ENCODE measurements at regions not wholly inside any gene's neighbourhood (a gene's known extent, or its start where the extent isn't known, plus 50 kb on each side); places are given as distances from the start of the nearest gene placed in this dataset.

DNA sequence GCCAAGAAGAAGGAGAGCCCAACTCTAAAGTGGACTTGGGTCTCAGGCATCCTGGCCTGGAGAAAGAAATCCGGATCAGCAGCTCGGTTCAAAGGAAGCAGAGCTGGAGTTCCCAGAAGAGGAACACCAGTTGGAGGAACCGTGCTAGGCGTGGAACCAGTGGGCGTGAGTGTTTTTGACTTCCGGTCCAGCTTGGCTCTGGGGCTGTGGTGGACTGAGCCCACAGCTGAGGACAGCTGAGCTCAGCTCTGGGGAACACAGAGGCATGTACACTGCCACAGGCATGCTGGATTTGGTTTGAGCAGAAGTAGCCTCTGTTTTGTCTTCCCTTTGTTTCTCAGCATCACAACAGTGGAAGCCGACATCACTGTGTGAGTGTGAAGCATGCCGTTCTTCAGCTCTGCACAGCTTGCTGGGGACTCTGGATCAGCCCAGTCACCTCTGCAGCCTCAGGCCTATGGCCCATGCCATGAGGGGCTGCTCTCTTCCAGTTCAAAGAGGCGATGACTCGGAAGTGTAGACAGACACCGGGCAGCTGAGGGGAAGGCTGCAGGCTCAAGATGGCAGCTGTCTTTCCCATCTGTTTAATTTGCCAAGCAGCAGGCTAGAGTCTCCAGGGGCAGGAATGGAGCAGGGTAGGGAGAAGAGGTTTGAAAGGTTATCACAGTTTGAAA is 185.8 kb upstream of the UBE3A start:
- Histone ChIP-seq H3K9me3 (ENCODE audit: control insufficient read depth, low read length) (no peaks in the 10 kb centered on the region), H3K4me3 (ENCODE audit: extremely low read depth, insufficient read depth, low read length, poor library complexity, severe bottlenecking) (no peak overlapping the region), H3K36me3 (ENCODE audit: control insufficient read depth, insufficient read depth, low read length) (no peaks in the 10 kb centered on the region), H3K27ac (ENCODE audit: low read depth, low read length, severe bottlenecking) (no peak overlapping the region), H3K4me1 (ENCODE audit: control insufficient read depth, insufficient read depth, low read length, poor library complexity, severe bottlenecking) (peaks cover 3% of the 10 kb centered on the region)
- WGBS, 2 experiments (ENCODE audit: insufficient coverage in 2 of 2) = 84 to 88% methylated on average over 10 to 11 of the region's 11 CpGs

DNA sequence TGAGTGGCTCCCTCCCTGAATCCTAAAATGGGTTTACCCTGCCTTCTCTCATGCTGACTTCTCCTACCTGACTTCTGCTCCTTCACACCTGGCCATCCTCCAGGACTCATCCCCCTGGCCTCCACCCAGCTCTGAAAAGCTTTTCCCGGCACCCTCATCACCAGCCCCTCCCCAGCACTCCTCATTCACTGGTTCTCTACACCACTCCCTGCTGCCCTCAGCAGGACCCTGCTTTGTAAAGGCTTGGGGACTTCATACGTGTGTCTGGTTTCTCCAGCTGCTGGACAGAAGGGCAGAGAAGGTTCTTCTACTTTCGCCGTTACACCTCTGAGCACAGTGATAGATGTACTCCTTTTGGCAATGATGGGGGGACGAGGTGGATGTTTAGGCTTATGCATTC is 184.9 kb upstream of the UBE3A start:
- 66 to 73% methylated on average over 4 of the region's 5 CpGs for WGBS, 2 experiments (ENCODE audit: insufficient coverage in 2 of 2)
- H3K27ac ChIP-seq (ENCODE audit: low read depth, low read length, severe bottlenecking) = no peak overlapping the region
- no peak overlapping the region for H3K4me3 ChIP-seq (ENCODE audit: extremely low read depth, insufficient read depth, low read length, poor library complexity, severe bottlenecking)
- no peaks in the 10 kb centered on the region for H3K9me3 ChIP-seq (ENCODE audit: control insufficient read depth, low read length)
- H3K4me1 ChIP-seq (ENCODE audit: control insufficient read depth, insufficient read depth, low read length, poor library complexity, severe bottlenecking) = peaks cover 3% of the 10 kb centered on the region
- no peaks in the 10 kb centered on the region for H3K36me3 ChIP-seq (ENCODE audit: control insufficient read depth, insufficient read depth, low read length)

DNA sequence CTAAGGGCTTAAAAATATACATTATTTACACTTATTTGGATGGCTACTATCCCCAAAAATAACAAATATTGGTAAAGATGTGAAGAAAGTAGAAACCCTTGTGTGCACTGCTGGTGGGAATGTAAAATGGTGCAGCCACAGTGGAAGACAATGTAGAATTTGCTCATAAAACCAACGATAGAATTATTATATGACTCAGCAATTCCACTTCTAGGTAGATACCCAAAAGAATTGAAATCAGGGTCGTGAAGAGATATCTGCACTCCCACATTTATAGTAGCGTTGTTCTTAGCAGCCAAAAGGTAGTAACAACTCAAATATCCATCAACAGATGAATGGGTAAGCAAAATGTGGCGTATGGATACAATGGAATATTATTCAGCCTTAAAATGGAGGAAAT is 181.6 kb upstream of the UBE3A start:
- 89 to 100% methylated on average over 1 of the region's 4 CpGs for WGBS, 2 experiments (ENCODE audit: insufficient coverage in 2 of 2)
- Histone ChIP-seq H3K36me3 (ENCODE audit: control insufficient read depth, insufficient read depth, low read length) (no peaks in the 10 kb centered on the region), H3K27ac (ENCODE audit: low read depth, low read length, severe bottlenecking) (no peak overlapping the region), H3K4me1 (ENCODE audit: control insufficient read depth, insufficient read depth, low read length, poor library complexity, severe bottlenecking) (peaks cover 3% of the 10 kb centered on the region), H3K9me3 (ENCODE audit: control insufficient read depth, low read length) (no peaks in the 10 kb centered on the region), H3K4me3 (ENCODE audit: extremely low read depth, insufficient read depth, low read length, poor library complexity, severe bottlenecking) (no peak overlapping the region)

DNA sequence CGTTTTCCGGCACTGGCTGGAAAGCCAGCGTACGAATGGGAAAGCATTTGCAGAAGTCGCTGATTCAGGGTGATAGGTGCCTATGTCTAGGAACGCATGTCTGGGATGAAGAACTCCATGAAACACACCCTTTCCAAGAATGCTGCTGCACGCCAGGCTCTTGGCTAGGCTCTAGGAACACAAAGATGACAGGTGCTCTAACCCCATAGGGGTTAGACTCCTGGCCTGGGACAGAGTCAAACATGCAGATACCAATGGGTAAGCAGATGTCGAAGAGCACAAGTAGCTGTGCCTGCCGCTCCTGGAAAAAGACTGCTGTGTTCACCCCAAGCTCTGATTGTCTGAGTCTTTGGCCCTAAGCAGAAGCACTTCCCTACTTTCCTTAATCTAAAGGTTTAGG is 180.9 kb upstream of the UBE3A start:
- Histone ChIP-seq H3K27ac (ENCODE audit: low read depth, low read length, severe bottlenecking) (no peak overlapping the region), H3K4me1 (ENCODE audit: control insufficient read depth, insufficient read depth, low read length, poor library complexity, severe bottlenecking) (peaks cover 3% of the 10 kb centered on the region), H3K36me3 (ENCODE audit: control insufficient read depth, insufficient read depth, low read length) (no peaks in the 10 kb centered on the region), H3K9me3 (ENCODE audit: control insufficient read depth, low read length) (no peaks in the 10 kb centered on the region), H3K4me3 (ENCODE audit: extremely low read depth, insufficient read depth, low read length, poor library complexity, severe bottlenecking) (no peak overlapping the region)
- WGBS, 2 experiments (ENCODE audit: insufficient coverage in 2 of 2) = 93 to 97% methylated on average over 8 of the region's 9 CpGs

DNA sequence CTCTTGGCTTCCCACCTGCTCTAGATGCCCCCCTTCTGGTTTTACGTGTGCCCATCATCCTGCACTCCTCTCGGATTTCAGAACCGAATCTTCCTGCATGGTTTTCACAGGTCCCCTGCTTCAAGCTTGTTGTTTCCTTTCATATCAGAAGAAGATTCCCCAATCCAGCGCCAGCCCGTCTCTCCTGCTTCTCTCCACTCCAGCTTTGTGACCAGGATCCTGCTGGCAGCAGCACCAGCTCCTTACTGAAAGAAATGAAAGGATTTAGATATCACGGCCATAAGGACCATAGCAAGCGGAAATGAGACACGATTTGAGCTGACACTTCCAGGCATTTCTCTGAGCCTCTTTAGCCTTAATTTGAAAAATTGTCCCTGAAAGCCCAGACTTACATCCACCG is 180.3 kb upstream of the UBE3A start:
- WGBS, 2 experiments (ENCODE audit: insufficient coverage in 2 of 2) = 81 to 85% methylated on average over 7 to 9 of the region's 9 CpGs
- peaks cover 3% of the 10 kb centered on the region for H3K4me1 ChIP-seq (ENCODE audit: control insufficient read depth, insufficient read depth, low read length, poor library complexity, severe bottlenecking)
- H3K27ac ChIP-seq (ENCODE audit: low read depth, low read length, severe bottlenecking) = no peak overlapping the region
- no peak overlapping the region for H3K4me3 ChIP-seq (ENCODE audit: extremely low read depth, insufficient read depth, low read length, poor library complexity, severe bottlenecking)
- no peaks in the 10 kb centered on the region for H3K36me3 ChIP-seq (ENCODE audit: control insufficient read depth, insufficient read depth, low read length)
- H3K9me3 ChIP-seq (ENCODE audit: control insufficient read depth, low read length) = no peaks in the 10 kb centered on the region

DNA sequence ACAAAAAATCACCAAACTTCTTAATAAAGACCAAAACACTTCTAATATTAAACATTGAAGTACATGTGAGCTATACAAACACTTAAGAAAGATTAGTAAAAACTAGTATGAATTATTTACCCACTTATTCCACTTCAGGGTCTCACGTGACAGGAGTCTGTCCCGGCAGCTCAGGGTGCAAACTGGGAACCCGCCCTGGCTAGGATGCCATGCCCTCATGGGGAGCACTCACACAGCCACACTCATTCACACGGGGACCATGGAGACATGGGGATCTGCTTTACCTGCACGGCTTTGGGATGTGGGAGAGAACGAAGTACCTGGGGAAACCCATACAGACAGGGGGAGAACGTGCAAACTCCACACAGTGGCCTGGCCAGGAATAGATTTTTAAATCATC is 179.3 kb upstream of the UBE3A start:
- Histone ChIP-seq H3K27ac (ENCODE audit: low read depth, low read length, severe bottlenecking) (no peak overlapping the region), H3K36me3 (ENCODE audit: control insufficient read depth, insufficient read depth, low read length) (no peaks in the 10 kb centered on the region), H3K9me3 (ENCODE audit: control insufficient read depth, low read length) (no peaks in the 10 kb centered on the region), H3K4me3 (ENCODE audit: extremely low read depth, insufficient read depth, low read length, poor library complexity, severe bottlenecking) (no peak overlapping the region), H3K4me1 (ENCODE audit: control insufficient read depth, insufficient read depth, low read length, poor library complexity, severe bottlenecking) (peaks cover 3% of the 10 kb centered on the region)
- WGBS, 2 experiments (ENCODE audit: insufficient coverage in 2 of 2) = 94 to 96% methylated on average over 3 to 7 of the region's 7 CpGs

DNA sequence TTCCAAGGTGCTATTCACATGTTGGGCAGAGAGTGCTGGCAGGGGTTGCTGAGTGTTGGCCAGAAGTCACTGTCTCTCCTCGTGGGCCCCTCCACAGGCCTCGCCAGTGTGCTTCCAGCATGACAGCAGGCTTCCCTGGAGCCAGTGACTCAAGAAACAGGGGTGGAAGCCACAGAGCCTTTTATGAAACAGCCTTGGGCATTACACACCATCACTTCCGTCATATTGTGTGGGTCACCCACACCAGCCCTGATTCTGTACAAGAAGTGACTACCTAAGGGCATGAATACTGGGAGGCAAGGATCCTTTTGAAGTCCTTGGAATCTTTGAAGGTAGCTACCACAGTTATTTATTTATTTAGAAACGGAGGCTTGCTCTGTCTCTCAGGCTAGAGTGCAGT is 177.6 kb upstream of the UBE3A start:
- 57 to 72% methylated on average over 2 to 3 of the region's 4 CpGs for WGBS, 2 experiments (ENCODE audit: insufficient coverage in 2 of 2)
- peaks cover 3% of the 10 kb centered on the region for H3K4me1 ChIP-seq (ENCODE audit: control insufficient read depth, insufficient read depth, low read length, poor library complexity, severe bottlenecking)
- no peak overlapping the region for H3K27ac ChIP-seq (ENCODE audit: low read depth, low read length, severe bottlenecking)
- no peaks in the 10 kb centered on the region for H3K36me3 ChIP-seq (ENCODE audit: control insufficient read depth, insufficient read depth, low read length)
- H3K9me3 ChIP-seq (ENCODE audit: control insufficient read depth, low read length) = no peaks in the 10 kb centered on the region
- H3K4me3 ChIP-seq (ENCODE audit: extremely low read depth, insufficient read depth, low read length, poor library complexity, severe bottlenecking) = no peak overlapping the region

DNA sequence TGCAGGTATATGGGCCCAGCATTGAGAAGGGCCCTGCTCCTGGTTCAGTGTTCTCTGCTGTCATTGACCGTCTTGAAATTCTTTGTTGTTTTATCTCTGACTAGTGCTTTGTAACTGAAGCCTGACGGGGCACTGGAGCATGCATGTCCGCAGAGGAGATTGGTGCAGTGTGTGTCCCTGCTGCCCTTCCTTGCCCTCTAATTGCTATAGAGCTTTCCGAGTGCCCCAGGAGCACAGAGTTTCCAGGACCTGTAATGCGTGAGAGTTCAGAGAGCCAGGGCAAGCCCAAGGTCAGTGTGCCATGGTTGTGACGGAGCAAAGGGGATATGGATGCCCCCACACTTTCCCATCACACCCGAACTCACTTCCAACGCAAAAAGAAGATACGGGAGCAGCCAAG is 174.3 kb upstream of the UBE3A start:
- Histone ChIP-seq H3K9me3 (ENCODE audit: control insufficient read depth, low read length) (no peaks in the 10 kb centered on the region), H3K4me3 (ENCODE audit: extremely low read depth, insufficient read depth, low read length, poor library complexity, severe bottlenecking) (no peak overlapping the region), H3K36me3 (ENCODE audit: control insufficient read depth, insufficient read depth, low read length) (no peaks in the 10 kb centered on the region), H3K27ac (ENCODE audit: low read depth, low read length, severe bottlenecking) (no peak overlapping the region), H3K4me1 (ENCODE audit: control insufficient read depth, insufficient read depth, low read length, poor library complexity, severe bottlenecking) (no peaks in the 10 kb centered on the region)
- 92 to 100% methylated on average over 6 to 8 of the region's 9 CpGs for WGBS, 2 experiments (ENCODE audit: insufficient coverage in 2 of 2)

DNA sequence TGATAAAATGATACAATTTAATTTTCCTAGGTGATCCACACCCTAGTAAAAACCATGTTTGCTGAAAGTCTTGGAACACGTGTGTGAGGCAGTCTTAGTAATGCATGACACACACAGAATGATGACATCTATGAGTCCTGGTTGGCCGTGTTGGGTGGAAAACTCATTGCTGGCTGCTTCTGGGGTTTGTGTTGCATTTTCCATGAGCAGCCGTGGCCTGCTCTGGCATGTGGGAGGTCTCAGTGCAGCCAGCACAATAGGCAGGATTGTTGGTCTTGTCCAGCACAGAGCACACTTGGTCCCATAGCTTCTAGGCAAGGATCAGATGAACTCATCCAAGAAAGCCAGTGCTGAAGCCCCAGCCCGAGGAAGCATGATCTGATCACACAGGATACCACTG is 172.8 kb upstream of the UBE3A start:
- H3K4me1 ChIP-seq (ENCODE audit: control insufficient read depth, insufficient read depth, low read length, poor library complexity, severe bottlenecking) = no peaks in the 10 kb centered on the region
- 64 to 69% methylated on average over 4 of the region's 4 CpGs for WGBS, 2 experiments (ENCODE audit: insufficient coverage in 2 of 2)
- no peak overlapping the region for H3K27ac ChIP-seq (ENCODE audit: low read depth, low read length, severe bottlenecking)
- no peaks in the 10 kb centered on the region for H3K36me3 ChIP-seq (ENCODE audit: control insufficient read depth, insufficient read depth, low read length)
- H3K4me3 ChIP-seq (ENCODE audit: extremely low read depth, insufficient read depth, low read length, poor library complexity, severe bottlenecking) = no peak overlapping the region
- no peaks in the 10 kb centered on the region for H3K9me3 ChIP-seq (ENCODE audit: control insufficient read depth, low read length)

DNA sequence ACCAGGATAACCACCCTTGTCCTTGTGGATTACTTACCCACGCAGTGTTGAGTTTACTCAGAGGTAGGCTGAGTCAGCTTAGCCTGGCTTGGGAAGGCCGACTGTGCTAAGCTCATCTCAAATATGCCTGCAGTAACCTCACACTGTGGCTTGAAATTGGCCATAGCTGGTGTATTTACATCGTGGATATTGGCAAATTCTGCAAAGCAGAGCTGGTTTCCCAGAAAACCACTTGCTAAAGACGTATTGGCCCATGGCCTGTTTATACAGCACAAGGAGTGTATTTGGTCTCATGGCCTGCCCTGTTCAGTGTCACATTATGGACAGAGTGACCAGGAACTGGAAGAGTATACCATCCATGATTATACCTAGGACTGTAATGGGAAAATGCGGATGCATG is 170.5 kb upstream of the UBE3A start:
- Histone ChIP-seq H3K36me3 (ENCODE audit: control insufficient read depth, insufficient read depth, low read length) (no peaks in the 10 kb centered on the region), H3K9me3 (ENCODE audit: control insufficient read depth, low read length) (no peaks in the 10 kb centered on the region), H3K4me1 (ENCODE audit: control insufficient read depth, insufficient read depth, low read length, poor library complexity, severe bottlenecking) (no peaks in the 10 kb centered on the region), H3K4me3 (ENCODE audit: extremely low read depth, insufficient read depth, low read length, poor library complexity, severe bottlenecking) (no peak overlapping the region), H3K27ac (ENCODE audit: low read depth, low read length, severe bottlenecking) (no peak overlapping the region)
- WGBS, 2 experiments (ENCODE audit: insufficient coverage in 2 of 2) = 84 to 92% methylated on average over 4 of the region's 5 CpGs

DNA sequence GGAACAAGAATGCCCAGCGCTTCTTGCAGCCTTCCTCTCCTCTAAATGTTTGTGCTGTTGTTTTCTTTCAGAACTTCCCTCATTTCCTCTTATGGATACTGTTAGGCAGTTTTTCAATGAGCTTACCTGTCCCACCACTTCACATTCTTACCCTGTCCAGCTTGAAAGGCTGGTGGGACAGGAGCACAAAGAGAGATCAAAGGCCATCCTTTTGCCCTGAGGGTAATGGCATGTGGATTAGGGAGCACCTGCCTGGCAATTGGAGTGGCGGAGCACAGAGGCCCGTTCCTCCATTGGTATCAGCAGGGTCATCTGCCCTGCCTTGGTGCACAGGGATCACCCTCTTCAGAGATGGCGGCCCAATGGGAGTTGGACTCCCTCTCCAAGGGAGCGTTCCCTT is 170.1 kb upstream of the UBE3A start:
- H3K4me3 ChIP-seq (ENCODE audit: extremely low read depth, insufficient read depth, low read length, poor library complexity, severe bottlenecking) = no peak overlapping the region
- WGBS, 2 experiments (ENCODE audit: insufficient coverage in 2 of 2) = 87 to 100% methylated on average over 2 to 4 of the region's 5 CpGs
- H3K27ac ChIP-seq (ENCODE audit: low read depth, low read length, severe bottlenecking) = no peak overlapping the region
- H3K9me3 ChIP-seq (ENCODE audit: control insufficient read depth, low read length) = no peaks in the 10 kb centered on the region
- no peaks in the 10 kb centered on the region for H3K36me3 ChIP-seq (ENCODE audit: control insufficient read depth, insufficient read depth, low read length)
- H3K4me1 ChIP-seq (ENCODE audit: control insufficient read depth, insufficient read depth, low read length, poor library complexity, severe bottlenecking) = no peaks in the 10 kb centered on the region

Measured in mesodermal cell (in vitro differentiated cells).